OCI-LY7 (cell line): ENCODE measurements at regions not wholly inside any gene's neighbourhood (a gene's known extent, or its start where the extent isn't known, plus 50 kb on each side); places are given as distances from the start of the nearest gene placed in this dataset.

Source experiments
- BruUV-seq: library from RNA; stranded (reverse); fragments of 400-500 nt; replicated peaks from 2 replicates; lab custom pipeline; 2021; lab: Mats Ljungman, UMichigan
- CTCF ChIA-PET: fragments of 300-600 bp; sonication (Branson Sonifier 250); formaldehyde crosslinking; loops from one replicate; lab custom pipeline; 2022; ENCODE audit warnings: antibody characterized with exemption; ENCODE audit not compliant: unreplicated experiment; lab: Charles Lee
- POLR2A ChIA-PET: fragments of 300-600 bp; sonication (Branson Sonifier 250); formaldehyde crosslinking; loops from one replicate; lab custom pipeline; 2022; ENCODE audit warnings: antibody characterized with exemption; lab: Charles Lee
- DNase-seq: peaks from one replicate; pipeline ENCODE4 v3.0.0-alpha.2; 2015; ENCODE audit warnings: low spot score
- H2AFZ ChIP-seq: fragments of 200-600 bp; sonication (generic), shearing (Covaris generic); 2 replicates; pipeline ENCODE4 v1.6.1; 2014; ENCODE audit warnings: mild to moderate bottlenecking, antibody characterized with exemption, low read length, moderate library complexity
- H3K27ac ChIP-seq: fragments of 200-600 bp; sonication (generic); 2 replicates; pipeline ENCODE4 v1.5.1; 2014; ENCODE audit warnings: mixed run types, low read depth, mild to moderate bottlenecking, moderate library complexity, low read length, inconsistent platforms; ENCODE audit not compliant: poor library complexity, severe bottlenecking
- H3K36me3 ChIP-seq: fragments of 200-600 bp; sonication (generic); 2 replicates; pipeline ENCODE4 v1.6.1; 2014; ENCODE audit warnings: mild to moderate bottlenecking, antibody characterized with exemption, low read length, moderate library complexity, mixed read lengths; ENCODE audit not compliant: insufficient read depth
- H3K4me1 ChIP-seq: fragments of 200-600 bp; sonication (generic); 2 replicates; pipeline ENCODE4 v1.5.1; 2014; ENCODE audit warnings: mild to moderate bottlenecking, low read length; ENCODE audit not compliant: insufficient read depth, poor library complexity, severe bottlenecking
- H3K4me2 ChIP-seq: fragments of 200-600 bp; sonication (generic); 2 replicates; pipeline ENCODE4 v1.6.1; 2014; ENCODE audit warnings: mild to moderate bottlenecking, low read length
- H3K4me3 ChIP-seq: fragments of 200-600 bp; sonication (generic); 2 replicates; pipeline ENCODE4 v1.5.1; 2014; ENCODE audit warnings: mild to moderate bottlenecking, low read depth, low read length; ENCODE audit not compliant: poor library complexity, severe bottlenecking
- H3K79me2 ChIP-seq: fragments of 200-600 bp; sonication (generic); 2 replicates; pipeline ENCODE4 v1.6.1; 2016; ENCODE audit warnings: low read depth, mild to moderate bottlenecking, low read length, moderate library complexity, mixed read lengths; ENCODE audit not compliant: insufficient read depth
- H3K9me2 ChIP-seq: fragments of 200-600 bp; sonication (generic); 2 replicates; pipeline ENCODE4 v1.6.1; 2016; ENCODE audit warnings: mild to moderate bottlenecking, low read length, mixed read lengths; ENCODE audit not compliant: insufficient read depth
- H3K9me3 ChIP-seq: fragments of 200-600 bp; sonication (generic); 2 replicates; pipeline ENCODE4 v1.6.1; 2014; ENCODE audit warnings: mild to moderate bottlenecking, mixed run types, low read length, mixed read lengths
- H4K20me1 ChIP-seq: fragments of 200-600 bp; sonication (generic); 2 replicates; pipeline ENCODE4 v1.6.1; 2014; ENCODE audit warnings: mild to moderate bottlenecking, antibody characterized with exemption, low read length, moderate library complexity, mixed read lengths; ENCODE audit not compliant: insufficient read depth
- CTCF ChIP-seq: fragments of 200-600 bp; sonication (generic); conservative IDR thresholded peaks from 2 replicates; pipeline ENCODE4 v1.5.1; 2014; ENCODE audit warnings: mild to moderate bottlenecking, antibody characterized with exemption, low read length, moderate library complexity, mixed read lengths
- EZH2phosphoT487 ChIP-seq: fragments of 200-600 bp; sonication (generic); IDR thresholded peaks from 2 replicates; pipeline ENCODE4 v1.6.1; 2018; ENCODE audit warnings: low read depth, borderline replicate concordance, mild to moderate bottlenecking, mixed run types, antibody characterized with exemption, low read length, moderate library complexity, mixed read lengths
- intact Hi-C: fragments of 100-400 bp; cut with micrococcal nuclease; formaldehyde crosslinking; loops from one replicate; pipeline ENCODE4 v1.10.0; 2022; ENCODE audit not compliant: unreplicated experiment

- Histone ChIP-seq H3K27ac (no peak overlapping the region), H3K9me2 (no peaks in the 10 kb centered on the region), H3K79me2 (no peaks in the 10 kb centered on the region), H3K36me3 (no peaks in the 10 kb centered on the region), H3K4me3 (no peak overlapping the region), H3K4me2 (no peak overlapping the region), H3K4me1 (no peaks in the 10 kb centered on the region), H2AFZ (no peak overlapping the region), H4K20me1 (no peaks in the 10 kb centered on the region), H3K9me3 (no peaks in the 10 kb centered on the region)
- BruUV-seq: no TSS peak
- ChIA-PET POLR2A (no interaction called here), CTCF (no interaction called here)
- DNase-seq: no peak
- TF ChIP-seq EZH2phosphoT487 (no peak), CTCF (no peak)
- intact Hi-C loops: loop anchor here (10.0 kb wide), 1 partner anchor 280 kb away; no protein-coding TSS in a partner anchor
Measured at GRCh38 chr4:4764558-4764905, 94.9 kb upstream of the MSX1 start.

DNA sequence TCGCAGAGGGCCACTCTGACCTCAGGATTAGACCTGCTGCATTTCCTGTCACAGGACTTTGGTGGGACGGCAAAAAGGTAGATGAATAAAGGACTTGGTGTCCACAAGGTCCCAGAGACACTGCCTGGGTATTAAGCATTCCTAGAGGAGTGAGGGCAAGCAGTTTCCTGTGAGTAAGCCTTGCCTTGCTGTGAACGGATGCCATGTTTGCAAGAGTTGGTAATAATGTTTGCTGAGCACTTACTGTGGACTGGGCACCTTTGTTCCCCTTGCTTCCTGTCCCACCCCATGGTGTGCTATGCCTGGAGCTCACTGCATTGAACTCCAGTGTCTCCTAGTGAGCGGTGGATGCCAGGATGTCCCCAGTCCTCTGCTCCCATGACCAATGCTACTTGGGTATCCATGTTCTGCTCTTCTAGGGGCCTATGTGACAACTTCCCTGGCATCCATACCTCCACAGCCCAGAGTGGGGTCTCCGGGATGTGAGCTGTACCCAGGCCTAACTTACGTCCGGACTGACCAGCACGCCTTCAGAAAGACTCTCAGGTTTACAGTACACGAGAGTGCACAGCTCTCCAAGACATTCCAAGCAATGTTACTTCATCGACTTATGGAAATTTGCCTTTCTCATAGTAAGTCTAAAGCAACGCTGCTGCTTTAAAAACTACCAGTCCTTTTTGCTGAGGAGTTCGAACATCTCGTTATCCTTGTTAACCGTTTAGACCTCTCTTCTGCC lies 95.5 kb upstream of the MSX1 start:
- no peaks in the 10 kb centered on the region for H3K9me2 ChIP-seq
- DNase-seq: no peak
- H3K4me1 ChIP-seq: no peaks in the 10 kb centered on the region
- H3K27ac ChIP-seq: no peak overlapping the region
- H3K79me2 ChIP-seq: no peaks in the 10 kb centered on the region
- H2AFZ ChIP-seq: no peak overlapping the region
- H4K20me1 ChIP-seq: no peaks in the 10 kb centered on the region
- intact Hi-C loops: loop anchor here (10.0 kb wide), 1 partner anchor 279 kb away; no protein-coding TSS in a partner anchor
- ChIA-PET CTCF (no interaction called here), POLR2A (no interaction called here)
- H3K36me3 ChIP-seq: no peaks in the 10 kb centered on the region
- no TSS peak for BruUV-seq
- H3K9me3 ChIP-seq: no peaks in the 10 kb centered on the region
- TF ChIP-seq CTCF (no peak), EZH2phosphoT487 (no peak)
- H3K4me2 ChIP-seq: no peak overlapping the region
- H3K4me3 ChIP-seq: no peak overlapping the region
